Jurkat, Clone E6-1 (cell line): ENCODE measurements at regions not wholly inside any gene's neighbourhood (a gene's known extent, or its start where the extent isn't known, plus 50 kb on each side); places are given as distances from the start of the nearest gene placed in this dataset.
"Not testable (repeated sequence)": the region's sequence is repeated elsewhere in the genome, so short reads cannot be mapped to it uniquely, and the experiment has no call there.

ENCODE experiments used
- DNase-seq: peaks from one replicate; pipeline ENCODE4 v3.0.0-alpha.2; 2011; ENCODE audit warnings: low read depth, low spot score
- H3K4me3 ChIP-seq: 2 replicates; pipeline ENCODE4 v1.5.1; 2011; ENCODE audit warnings: mild to moderate bottlenecking, low read length, control low read depth, moderate library complexity

- not testable (repeated sequence) for DNase-seq, H3K4me3 ChIP-seq
Observed at GRCh38 chr12:67049199-67049598, 220.0 kb upstream of the CAND1 start.

GRCh38 chr12:67052981-67053380 lies 216.2 kb upstream of the CAND1 start:
- DNase-seq = no peak
- no peak overlapping the region for H3K4me3 ChIP-seq

GRCh38 chr12:67056329-67056728 lies 212.8 kb upstream of the CAND1 start:
- no peak for DNase-seq
- no peak overlapping the region for H3K4me3 ChIP-seq

GRCh38 chr12:67057072-67057471 lies 212.1 kb upstream of the CAND1 start:
- DNase-seq = no peak
- no peak overlapping the region for H3K4me3 ChIP-seq

- DNase-seq = no peak
- H3K4me3 ChIP-seq = no peak overlapping the region
Observed at GRCh38 chr12:67062193-67062592, 207.0 kb upstream of the CAND1 start.

GRCh38 chr12:67067453-67068203 lies 201.5 kb upstream of the CAND1 start:
- DNase-seq = no peak
- H3K4me3 ChIP-seq = no peak overlapping the region

GRCh38 chr12:67068204-67068731 lies 200.9 kb upstream of the CAND1 start:
- DNase-seq = no peak
- no peak overlapping the region for H3K4me3 ChIP-seq

- peak; percentile 6 for DNase-seq
- H3K4me3 ChIP-seq = peak overlapping the region; percentile 43
Observed at GRCh38 chr12:67068761-67069450, 200.3 kb upstream of the CAND1 start.

- H3K4me3 ChIP-seq = peak overlapping the region; percentile 37
- DNase-seq = peak; percentile 16
Observed at GRCh38 chr12:67069451-67070306, 199.5 kb upstream of the CAND1 start.

- H3K4me3 ChIP-seq = no peak overlapping the region
- DNase-seq = no peak
Observed at GRCh38 chr12:67070307-67070600, 198.9 kb upstream of the CAND1 start.

- no peak for DNase-seq
- no peak overlapping the region for H3K4me3 ChIP-seq
Observed at GRCh38 chr12:67070604-67071003, 198.6 kb upstream of the CAND1 start.

- not testable (repeated sequence) for H3K4me3 ChIP-seq, DNase-seq
Observed at GRCh38 chr12:67072281-67072680, 196.9 kb upstream of the CAND1 start.

- H3K4me3 ChIP-seq = no peak overlapping the region
Observed at GRCh38 chr12:67073336-67073735, 195.8 kb upstream of the CAND1 start.

GRCh38 chr12:67074072-67074471 lies 195.1 kb upstream of the CAND1 start:
- no peak for DNase-seq
- no peak overlapping the region for H3K4me3 ChIP-seq

More at GRCh38 chr12:67073336-67073735, 195.8 kb upstream of the CAND1 start:
- no peak for DNase-seq

GRCh38 chr12:67077617-67078016 lies 191.5 kb upstream of the CAND1 start:
- H3K4me3 ChIP-seq = no peak overlapping the region
- no peak for DNase-seq

- H3K4me3 ChIP-seq = no peak overlapping the region
- no peak for DNase-seq
Observed at GRCh38 chr12:67078957-67079356, 190.2 kb upstream of the CAND1 start.

GRCh38 chr12:67080637-67081036 lies 188.5 kb upstream of the CAND1 start:
- DNase-seq = no peak

GRCh38 chr12:67082221-67082620 lies 186.9 kb upstream of the CAND1 start:
- no peak overlapping the region for H3K4me3 ChIP-seq
- DNase-seq = no peak

More at GRCh38 chr12:67080637-67081036, 188.5 kb upstream of the CAND1 start:
- no peak overlapping the region for H3K4me3 ChIP-seq

GRCh38 chr12:67085699-67086098 lies 183.5 kb upstream of the CAND1 start:
- no peak for DNase-seq
- no peak overlapping the region for H3K4me3 ChIP-seq

- no peak overlapping the region for H3K4me3 ChIP-seq
- DNase-seq = no peak
Observed at GRCh38 chr12:67086116-67086515, 183.0 kb upstream of the CAND1 start.
